B cell (primary cell): ENCODE measurements at regions not wholly inside any gene's neighbourhood (a gene's known extent, or its start where the extent isn't known, plus 50 kb on each side); places are given as distances from the start of the nearest gene placed in this dataset.

Experiments used
- ATAC-seq: fragments of 200-7000 bp; cut with Tn5 transposase; one replicate; pipeline ENCODE4 v1.10.0; 2021; ENCODE audit warnings: low read depth, mild to moderate bottlenecking, moderate number of reproducible peaks, moderate library complexity
- CTCF ChIA-PET: fragments of 350-600 bp; sonication (Branson Sonifier 250); formaldehyde crosslinking; loops from one replicate; lab custom pipeline; 2021; ENCODE audit warnings: antibody characterized with exemption, inconsistent platforms; lab: Charles Lee
- POLR2A ChIA-PET: fragments of 350-600 bp; sonication (Branson Sonifier 250); formaldehyde crosslinking; loops from one replicate; lab custom pipeline; 2021; ENCODE audit warnings: antibody characterized with exemption; lab: Charles Lee
- DNase-seq: peaks from one replicate; pipeline ENCODE4 v3.0.0; 2013
- H2AFZ ChIP-seq: 2 replicates; pipeline ENCODE4 v1.6.1; 2012; ENCODE audit warnings: mild to moderate bottlenecking, low read depth, low read length; ENCODE audit not compliant: insufficient read depth, poor library complexity, severe bottlenecking
- H3K27ac ChIP-seq, 2 donors: 1 replicate in 1 of 2; 2 replicates in 1 of 2; pipeline ENCODE4 v1.5.1; 2012 to 2013; ENCODE audit warnings: low read length in 2 of 2, mild to moderate bottlenecking in 2 of 2, moderate library complexity in 1 of 2
- H3K27me3 ChIP-seq, 4 experiments: fragments of 200-600 bp in 1 of 4; sonication (generic) in 1 of 4; replicated peaks in 1 of 4; 1 replicate in 2 of 4; 2 replicates in 2 of 4; pipeline versions ENCODE4 v1.6.1 to v1.7.0; 2013 to 2016; ENCODE audit warnings: low read length in 3 of 4, mild to moderate bottlenecking in 2 of 4, mixed read lengths in 1 of 4, moderate library complexity in 1 of 4; ENCODE audit not compliant: insufficient read depth in 4 of 4, control insufficient read depth in 3 of 4; ENCODE audit errors: control extremely low read depth in 1 of 4
- H3K36me3 ChIP-seq, 2 experiments: replicated peaks in 1 of 2; 1 replicate in 1 of 2; 2 replicates in 1 of 2; pipeline versions ENCODE4 v1.6.1 to v1.7.1; 2013; ENCODE audit warnings: low read length in 1 of 2; ENCODE audit not compliant: insufficient read depth in 2 of 2, control insufficient read depth in 1 of 2; ENCODE audit errors: control extremely low read depth in 1 of 2, extremely low read depth in 1 of 2
- H3K4me1 ChIP-seq, 2 donors: fragments of 200-600 bp in 1 of 2; sonication (generic) in 1 of 2; 1 replicate in 1 of 2; 2 replicates in 1 of 2; pipeline versions ENCODE4 v1.5.1 to v1.6.1; 2013 to 2017; ENCODE audit warnings: low read length in 2 of 2; ENCODE audit not compliant: control insufficient read depth in 2 of 2, insufficient read depth in 2 of 2
- H3K4me2 ChIP-seq: replicated peaks from 2 replicates; pipeline ENCODE3; 2012; ENCODE audit warnings: mild to moderate bottlenecking, low read depth, low read length; ENCODE audit not compliant: poor library complexity, severe bottlenecking
- H3K4me3 ChIP-seq, 5 experiments: fragments of 200-600 bp in 1 of 5; sonication (generic) in 1 of 5; 1 replicate in 3 of 5; 2 replicates in 2 of 5; pipeline versions ENCODE4 v1.5.1 to v1.7.0; 2011 to 2016; ENCODE audit warnings: low read length in 4 of 5, mild to moderate bottlenecking in 4 of 5, low read depth in 2 of 5, control low read depth in 1 of 5, moderate library complexity in 1 of 5; ENCODE audit not compliant: insufficient read depth in 1 of 5; ENCODE audit errors: control extremely low read depth in 1 of 5, extremely low read depth in 1 of 5
- H3K79me2 ChIP-seq: fragments of 200-600 bp; sonication (generic); one replicate; pipeline ENCODE4 v1.6.0; 2016; ENCODE audit warnings: low read length; ENCODE audit not compliant: control insufficient read depth, insufficient read depth
- H3K9ac ChIP-seq: fragments of 200-600 bp; sonication (generic); 2 replicates; pipeline ENCODE4 v1.6.1; 2017; ENCODE audit warnings: mild to moderate bottlenecking, low read length, moderate library complexity
- H3K9me3 ChIP-seq, 3 donors: one replicate each; pipeline versions ENCODE4 v1.6.1 to v1.7.1; 2013; ENCODE audit warnings: low read length in 2 of 3; ENCODE audit not compliant: control insufficient read depth in 2 of 3, insufficient read depth in 1 of 3; ENCODE audit errors: control extremely low read depth in 1 of 3
- H4K20me1 ChIP-seq: 2 replicates; pipeline ENCODE4 v1.6.0; 2012; ENCODE audit warnings: mild to moderate bottlenecking, low read length; ENCODE audit not compliant: insufficient read depth, control insufficient read depth, poor library complexity, severe bottlenecking
- H3K27ac Mint-ChIP-seq: one replicate; pipeline ENCODE4 v1.8.0; 2021; ENCODE audit warnings: mixed read lengths
- H3K27me3 Mint-ChIP-seq: one replicate; pipeline ENCODE4 v1.8.0; 2021; ENCODE audit warnings: mixed read lengths
- H3K4me1 Mint-ChIP-seq: one replicate; pipeline ENCODE4 v1.8.0; 2021; ENCODE audit warnings: mixed read lengths
- H3K4me3 Mint-ChIP-seq: one replicate; pipeline ENCODE4 v1.8.0; 2021; ENCODE audit warnings: mixed read lengths
- H3K9me3 Mint-ChIP-seq: one replicate; pipeline ENCODE4 v1.8.0; 2022; ENCODE audit warnings: mixed read lengths; ENCODE audit not compliant: insufficient read depth
- CTCF ChIP-seq: fragments of 200-600 bp; IDR thresholded peaks from one replicate; pipeline ENCODE4 v1.8.0; 2022; ENCODE audit warnings: antibody characterized with exemption, mild to moderate bottlenecking
- EZH2 ChIP-seq: IDR thresholded peaks from 2 replicates; pipeline ENCODE4 v1.6.1; 2012; ENCODE audit warnings: borderline replicate concordance, low read depth, mild to moderate bottlenecking, moderate library complexity, low read length; ENCODE audit not compliant: insufficient read depth, poor library complexity, severe bottlenecking
- WGBS: methylation state at CpG from one replicate; pipeline ENCODE4 v1.1.5; 2013; ENCODE audit warnings: missing lambda C conversion rate; ENCODE audit not compliant: insufficient coverage; 5-methylcytosine and 5-hydroxymethylcytosine counted together
- intact Hi-C: fragments of 100-400 bp; cut with micrococcal nuclease; formaldehyde crosslinking; loops from one replicate; pipeline ENCODE4 v1.10.0; 2022

- no CpG with 5 or more reads among the region's 4 CpGs for WGBS
- intact Hi-C loops = no loop called here
- TF ChIP-seq EZH2 (no peak), CTCF (no peak)
- H3K4me1 Mint-ChIP-seq = no peaks in the 10 kb centered on the region
- Histone ChIP-seq H3K36me3 (no peaks in the 10 kb centered on the region), H2AFZ (no peak overlapping the region), H4K20me1 (no peaks in the 10 kb centered on the region), H3K4me3 (no peak overlapping the region), H3K4me1 (no peaks in the 10 kb centered on the region), H3K27me3 (no peaks in the 10 kb centered on the region), H3K4me2 (no peak overlapping the region), H3K79me2 (no peaks in the 10 kb centered on the region), H3K9me3 (no peaks in the 10 kb centered on the region), H3K9ac (no peak overlapping the region), H3K27ac (no peak overlapping the region)
- no peak for ATAC-seq
- no peak for DNase-seq
- no peak overlapping the region for H3K27ac Mint-ChIP-seq
- H3K27me3 Mint-ChIP-seq = no peaks in the 10 kb centered on the region
- no peak overlapping the region for H3K4me3 Mint-ChIP-seq
- POLR2A ChIA-PET = no interaction called here
- H3K9me3 Mint-ChIP-seq = no peaks in the 10 kb centered on the region
- CTCF ChIA-PET = interaction anchor here (0.6 kb wide), 1 partner anchor 17 kb away, joined by 3 read pairs; no protein-coding TSS in a partner anchor
Observed at GRCh38 chr18:55753643-55754263, 165.8 kb upstream of the TCF4 start.

- ATAC-seq (no peak), DNase-seq (no peak)
- 100% methylated on average over 1 of the region's 4 CpGs for WGBS
- Mint-ChIP-seq H3K4me3 (no peak overlapping the region), H3K9me3 (no peaks in the 10 kb centered on the region), H3K27ac (no peak overlapping the region), H3K27me3 (no peaks in the 10 kb centered on the region), H3K4me1 (no peaks in the 10 kb centered on the region)
- H2AFZ ChIP-seq = no peak overlapping the region
- H3K9ac ChIP-seq = no peak overlapping the region
- no peak overlapping the region for H3K4me2 ChIP-seq
- no peaks in the 10 kb centered on the region for H3K79me2 ChIP-seq
- ChIA-PET POLR2A (no interaction called here), CTCF (interaction anchor here (0.7 kb wide), 1 partner anchor 189 kb away, joined by 3 read pairs; no protein-coding TSS in a partner anchor)
- H3K4me3 ChIP-seq = no peak overlapping the region
- no peaks in the 10 kb centered on the region for H3K36me3 ChIP-seq
- no peak overlapping the region for H3K27ac ChIP-seq
- intact Hi-C loops = no loop called here
- no peaks in the 10 kb centered on the region for H3K27me3 ChIP-seq
- H4K20me1 ChIP-seq = no peaks in the 10 kb centered on the region
- TF ChIP-seq CTCF = no peak
- no peak for TF ChIP-seq EZH2
- H3K9me3 ChIP-seq = no peaks in the 10 kb centered on the region
- no peaks in the 10 kb centered on the region for H3K4me1 ChIP-seq
Observed at GRCh38 chr18:55751476-55751875, 163.5 kb upstream of the TCF4 start.
